ENCODE measurements at regions not wholly inside any gene's neighbourhood (a gene's known extent, or its start where the extent isn't known, plus 50 kb on each side); places are given as distances from the start of the nearest gene placed in this dataset.

- Histone ChIP-seq H3K4me3 (no peak overlapping the region), H3K9me3 (no peaks in the 10 kb centered on the region), H3K27me3 (no peaks in the 10 kb centered on the region), H3K27ac (no peak overlapping the region), H3K4me1 (no peaks in the 10 kb centered on the region), H3K36me3 (no peaks in the 10 kb centered on the region)
- peak in 1 of 2 donors; percentile 31 for DNase-seq
- whole genome bisulfite sequencing, 5 donors = 84 to 95% (median 88%) methylated on average over 2 of the region's 2 CpGs
- intact Hi-C loops (cut with DNase I; ENCODE audit: low total_unique reads) = no loop called here
- TF ChIP-seq EP300 (IDR thresholded peaks at IDR 0.05) (no peak), POLR2A (IDR thresholded peaks at IDR 0.05) (no peak), POLR2AphosphoS5 (IDR thresholded peaks at IDR 0.05) (no peak)
- TF ChIP-seq, protein P1, sequence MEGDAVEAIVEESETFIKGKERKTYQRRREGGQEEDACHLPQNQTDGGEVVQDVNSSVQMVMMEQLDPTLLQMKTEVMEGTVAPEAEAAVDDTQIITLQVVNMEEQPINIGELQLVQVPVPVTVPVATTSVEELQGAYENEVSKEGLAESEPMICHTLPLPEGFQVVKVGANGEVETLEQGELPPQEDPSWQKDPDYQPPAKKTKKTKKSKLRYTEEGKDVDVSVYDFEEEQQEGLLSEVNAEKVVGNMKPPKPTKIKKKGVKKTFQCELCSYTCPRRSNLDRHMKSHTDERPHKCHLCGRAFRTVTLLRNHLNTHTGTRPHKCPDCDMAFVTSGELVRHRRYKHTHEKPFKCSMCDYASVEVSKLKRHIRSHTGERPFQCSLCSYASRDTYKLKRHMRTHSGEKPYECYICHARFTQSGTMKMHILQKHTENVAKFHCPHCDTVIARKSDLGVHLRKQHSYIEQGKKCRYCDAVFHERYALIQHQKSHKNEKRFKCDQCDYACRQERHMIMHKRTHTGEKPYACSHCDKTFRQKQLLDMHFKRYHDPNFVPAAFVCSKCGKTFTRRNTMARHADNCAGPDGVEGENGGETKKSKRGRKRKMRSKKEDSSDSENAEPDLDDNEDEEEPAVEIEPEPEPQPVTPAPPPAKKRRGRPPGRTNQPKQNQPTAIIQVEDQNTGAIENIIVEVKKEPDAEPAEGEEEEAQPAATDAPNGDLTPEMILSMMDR (IDR thresholded peaks at IDR 0.05) = no peak
Measured at GRCh38 chr5:103624035-103624480, 61.5 kb upstream of the NUDT12 start.

DNA sequence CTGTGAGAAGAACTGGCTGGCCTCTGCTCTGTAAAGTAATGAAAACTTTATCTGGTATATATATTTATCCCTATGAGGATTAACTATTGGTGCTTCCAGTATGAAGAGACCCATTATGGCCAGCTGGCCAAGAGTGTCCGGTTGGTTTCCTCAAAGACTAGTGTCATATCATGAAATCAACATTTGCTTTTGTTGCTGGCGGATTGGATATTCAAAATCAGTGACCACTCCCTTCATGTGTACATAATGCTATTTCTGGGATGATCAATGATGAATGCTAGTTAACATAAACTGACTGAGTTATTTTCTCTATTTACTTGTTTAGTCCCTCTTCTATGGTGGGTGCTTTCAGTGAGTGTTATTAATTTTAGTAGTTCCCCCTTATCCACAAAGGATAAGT, 60.8 kb upstream of the NUDT12 start:
- no peaks in the 10 kb centered on the region for H3K9me3 ChIP-seq
- H3K36me3 ChIP-seq = no peaks in the 10 kb centered on the region
- DNase-seq = no peak
- no peaks in the 10 kb centered on the region for H3K4me1 ChIP-seq
- H3K27me3 ChIP-seq = no peaks in the 10 kb centered on the region
- no peak for TF ChIP-seq POLR2A (IDR thresholded peaks at IDR 0.05)
- WGBS, 5 donors = 76 to 85% (median 80%) methylated on average over 2 of the region's 2 CpGs
- intact Hi-C loops (cut with DNase I; ENCODE audit: low total_unique reads) = no loop called here
- no peak overlapping the region for H3K27ac ChIP-seq
- no peak overlapping the region for H3K4me3 ChIP-seq

GRCh38 chr5:103621548-103621930, 59.0 kb upstream of the NUDT12 start:
- WGBS, 5 donors = 19 to 43% (median 26%) methylated on average over 1 of the region's 1 CpG
- DNase-seq = no peak
- TF ChIP-seq POLR2AphosphoS5 (IDR thresholded peaks at IDR 0.05) (no peak), EP300 (IDR thresholded peaks at IDR 0.05) (no peak), POLR2A (IDR thresholded peaks at IDR 0.05) (no peak)
- TF ChIP-seq, protein P1 (IDR thresholded peaks at IDR 0.05) = no peak
- Histone ChIP-seq H3K4me1 (no peaks in the 10 kb centered on the region), H3K27me3 (no peaks in the 10 kb centered on the region), H3K9me3 (no peaks in the 10 kb centered on the region), H3K4me3 (no peak overlapping the region), H3K27ac (no peak overlapping the region), H3K36me3 (no peaks in the 10 kb centered on the region)
- intact Hi-C loops (cut with DNase I; ENCODE audit: low total_unique reads) = no loop called here

DNA sequence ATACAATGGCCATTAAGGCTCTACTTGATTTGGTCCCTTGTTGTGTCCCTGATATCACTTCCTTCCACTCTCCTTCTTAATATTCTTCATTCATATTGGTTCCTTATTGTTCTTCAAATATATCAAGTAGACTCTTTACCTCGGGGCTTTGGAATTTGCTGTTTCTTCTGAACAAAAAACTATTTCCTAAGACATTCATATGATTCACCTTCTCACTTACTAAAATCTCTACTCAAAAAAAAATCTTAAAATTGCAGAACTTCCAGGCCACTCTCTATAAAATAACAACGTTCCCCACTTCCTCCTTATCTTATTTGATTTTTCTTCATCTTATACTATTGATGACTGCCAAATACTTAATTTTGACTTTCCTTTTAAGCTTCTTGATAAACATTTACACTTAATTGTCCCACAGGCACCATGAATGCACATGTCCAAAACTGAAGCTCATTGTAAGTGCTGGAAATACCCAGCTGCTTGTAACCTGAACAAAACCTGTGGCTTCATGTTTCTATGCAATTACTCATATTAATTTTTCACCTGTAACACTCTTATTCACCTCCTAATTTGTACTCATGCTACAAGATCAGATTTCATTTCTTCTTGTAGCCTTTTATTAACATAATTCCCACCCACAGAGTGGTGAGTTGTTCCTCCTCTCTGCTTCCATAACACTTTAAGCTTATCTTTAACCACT, 58.4 kb upstream of the NUDT12 start:
- TF ChIP-seq, protein P1 (IDR thresholded peaks at IDR 0.05) = no peak
- TF ChIP-seq POLR2AphosphoS5 (IDR thresholded peaks at IDR 0.05) (no peak), EP300 (IDR thresholded peaks at IDR 0.05) (no peak), POLR2A (IDR thresholded peaks at IDR 0.05) (no peak)
- Histone ChIP-seq H3K9me3 (no peaks in the 10 kb centered on the region), H3K27me3 (no peaks in the 10 kb centered on the region), H3K4me1 (no peaks in the 10 kb centered on the region), H3K4me3 (no peak overlapping the region), H3K27ac (no peak overlapping the region), H3K36me3 (no peaks in the 10 kb centered on the region)
- no peak for DNase-seq
- intact Hi-C loops (cut with DNase I; ENCODE audit: low total_unique reads) = no loop called here
- WGBS, 5 donors = 23 to 49% (median 34%) methylated on average over 2 of the region's 2 CpGs

- H3K36me3 ChIP-seq = no peaks in the 10 kb centered on the region
- DNase-seq = no peak
- no peak for TF ChIP-seq POLR2AphosphoS5 (IDR thresholded peaks at IDR 0.05)
- no peak for TF ChIP-seq EP300 (IDR thresholded peaks at IDR 0.05)
- TF ChIP-seq, protein P1 (IDR thresholded peaks at IDR 0.05) = no peak
- TF ChIP-seq POLR2A (IDR thresholded peaks at IDR 0.05) = no peak
- H3K4me1 ChIP-seq = no peaks in the 10 kb centered on the region
- no peak overlapping the region for H3K4me3 ChIP-seq
- 79 to 96% (median 90%) methylated on average over 1 of the region's 1 CpG for WGBS, 5 donors
- intact Hi-C loops (cut with DNase I; ENCODE audit: low total_unique reads) = no loop called here
- H3K27me3 ChIP-seq = no peaks in the 10 kb centered on the region
- no peaks in the 10 kb centered on the region for H3K9me3 ChIP-seq
- H3K27ac ChIP-seq = no peak overlapping the region
Measured at GRCh38 chr5:103617913-103618312, 55.3 kb upstream of the NUDT12 start.

Data from stomach (tissue), 8 donors.